HG02610 (cell line): ENCODE measurements at regions not wholly inside any gene's neighbourhood (a gene's known extent, or its start where the extent isn't known, plus 50 kb on each side); places are given as distances from the start of the nearest gene placed in this dataset.

Source experiments
- ATAC-seq: cut with Tn5 transposase; IDR thresholded peaks from one replicate; pipeline ENCODE4 v1.9.1; 2021; ENCODE audit warnings: mild to moderate bottlenecking, moderate library complexity; ENCODE audit not compliant: unreplicated experiment

DNA sequence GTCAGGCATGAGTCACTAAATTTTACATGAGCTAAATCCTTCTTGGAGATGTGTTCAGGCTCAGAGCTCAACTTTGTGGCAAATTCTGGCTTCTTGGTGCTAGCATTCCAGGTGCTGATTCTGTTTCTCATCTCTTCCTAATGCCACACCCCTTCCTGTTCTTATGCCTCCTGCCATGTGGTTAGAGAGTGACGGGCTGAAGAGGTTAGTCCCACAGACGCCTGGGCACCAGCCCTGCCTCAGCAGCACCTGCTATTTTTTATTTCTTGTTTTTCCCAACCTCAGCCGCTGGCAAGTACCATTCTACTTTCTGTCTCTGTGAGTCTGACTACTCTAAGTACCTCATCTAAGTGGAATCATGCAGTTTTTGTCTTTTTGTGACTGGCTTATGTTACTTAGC, 329.5 kb downstream of the KCNRG start:
- ATAC-seq: no peak

DNA sequence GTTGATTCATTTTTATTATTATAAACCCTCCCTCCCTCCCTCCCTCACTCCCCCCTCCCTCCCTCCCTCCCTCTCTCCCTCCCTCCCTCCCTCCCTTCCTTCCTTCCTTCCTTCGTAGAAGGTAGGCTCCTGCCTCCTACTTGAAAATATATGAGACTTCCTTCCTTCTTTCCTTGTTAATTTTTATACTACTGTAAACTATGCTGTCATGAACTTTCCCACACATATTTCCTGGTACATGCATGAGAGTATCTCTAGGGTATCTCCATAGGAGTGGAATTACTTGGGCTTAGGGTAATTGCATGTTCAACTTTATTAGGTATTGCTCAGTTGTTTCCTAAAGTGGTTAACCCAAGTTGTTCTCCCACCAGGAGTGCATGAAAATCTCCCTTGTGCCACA, 330.6 kb downstream of the KCNRG start:
- no peak for ATAC-seq

DNA sequence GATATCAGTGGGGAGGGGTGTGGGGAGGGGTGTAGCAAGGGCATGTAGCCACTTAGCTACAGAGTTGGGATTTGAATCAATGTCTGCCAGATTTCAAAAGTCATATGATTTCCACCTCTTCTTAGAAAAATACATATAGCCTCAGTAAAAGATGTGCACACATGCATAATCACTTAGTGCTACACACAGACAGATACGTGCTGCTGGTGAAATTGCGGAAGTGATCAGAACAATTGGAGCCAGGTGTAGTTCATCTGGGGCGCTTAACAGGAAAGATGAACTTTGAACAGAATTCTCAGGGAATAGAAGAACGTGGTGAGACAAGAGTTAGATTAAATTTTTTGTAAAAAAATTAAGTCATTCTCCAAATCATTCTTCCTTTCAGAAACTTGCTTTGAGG, 333.1 kb downstream of the KCNRG start:
- no peak for ATAC-seq

DNA sequence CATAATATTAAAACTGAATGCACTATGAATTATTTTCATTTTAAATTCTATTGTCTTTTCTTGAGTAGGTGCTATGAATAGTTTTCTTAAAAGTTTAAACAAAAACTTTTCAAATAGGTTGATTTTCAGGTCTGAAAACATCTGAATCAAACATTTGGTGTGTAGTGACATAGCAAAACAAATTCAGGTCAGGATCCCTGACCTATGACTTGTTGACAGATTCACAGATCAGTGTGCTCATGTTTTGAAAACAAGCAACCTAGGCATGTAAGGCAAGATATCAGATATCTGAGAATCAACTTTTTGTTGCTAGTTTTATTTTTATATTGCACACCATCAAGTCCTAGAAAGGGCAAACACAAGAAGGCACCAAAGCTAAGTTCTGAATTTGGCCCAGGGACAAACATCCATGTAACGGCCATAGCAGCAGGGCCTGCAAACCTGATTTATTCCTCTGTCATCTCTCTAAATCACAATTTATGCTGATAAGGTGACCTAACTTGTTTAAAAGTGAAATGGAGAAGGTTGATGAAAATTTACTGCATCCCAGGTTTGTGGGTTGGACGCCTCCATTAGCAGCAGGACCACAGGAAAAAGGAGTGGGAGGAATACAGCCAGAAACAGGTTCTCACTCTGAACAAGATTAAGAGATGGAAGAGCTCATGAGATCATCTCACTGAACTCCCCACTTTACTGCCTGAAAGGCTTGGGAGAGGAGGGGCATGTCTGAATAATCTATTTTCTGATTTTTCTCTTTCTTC, 337.7 kb downstream of the KCNRG start:
- no peak for ATAC-seq

DNA sequence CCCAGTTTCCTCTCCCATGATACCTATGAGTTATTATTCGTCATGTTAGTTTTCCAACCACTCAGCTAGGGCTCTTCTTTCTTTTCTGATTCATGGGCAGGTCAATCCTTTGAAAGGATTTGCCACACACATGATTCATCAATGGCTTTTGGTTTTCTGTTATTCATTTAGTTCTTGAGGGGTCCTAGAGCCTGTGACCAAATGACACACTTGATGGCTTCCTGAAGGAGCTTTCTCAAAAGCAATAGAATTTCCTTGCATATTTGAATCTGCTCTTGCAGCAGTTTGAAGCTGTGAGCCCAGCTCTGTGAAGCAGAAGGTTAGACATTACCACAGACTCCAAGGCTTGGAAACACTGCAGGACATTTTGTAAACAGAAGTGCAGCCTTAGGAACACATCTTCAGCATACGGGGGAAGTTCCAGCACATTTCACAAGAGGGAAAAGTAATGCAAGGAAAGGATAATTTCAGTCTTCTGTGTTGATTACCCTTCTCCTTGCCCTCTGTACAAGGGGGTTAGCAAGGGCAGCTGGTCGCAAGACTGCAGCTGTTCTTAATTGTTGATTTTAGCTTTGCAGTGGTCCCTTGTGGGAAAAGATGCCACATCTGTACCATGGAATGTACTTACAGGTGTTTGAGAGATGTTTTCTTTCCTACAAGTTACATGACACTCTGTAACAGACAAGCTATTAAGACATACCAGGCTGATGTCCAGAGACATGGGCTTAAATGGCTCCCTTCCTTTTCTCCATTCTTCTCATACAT, 338.6 kb downstream of the KCNRG start:
- no peak for ATAC-seq

DNA sequence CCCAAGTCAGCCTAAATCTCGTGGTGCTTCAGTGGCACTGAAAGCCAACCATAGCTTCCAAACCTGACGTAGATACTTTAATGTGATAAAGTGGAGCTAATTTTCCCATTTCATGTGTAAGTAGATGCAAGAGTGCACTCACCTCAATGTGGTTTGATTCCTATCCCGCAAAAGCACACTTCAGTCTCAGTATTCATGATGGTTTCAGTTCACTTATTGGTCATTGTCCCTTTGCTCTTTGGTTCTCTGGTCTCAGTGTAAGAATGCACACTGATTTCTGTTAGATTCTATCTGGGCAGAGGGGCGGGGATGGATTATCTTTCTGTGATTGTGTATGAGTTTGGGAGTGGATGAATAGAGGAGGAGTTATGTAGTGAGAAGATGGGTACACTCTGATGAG, 340.6 kb downstream of the KCNRG start:
- peak; percentile 74 for ATAC-seq

DNA sequence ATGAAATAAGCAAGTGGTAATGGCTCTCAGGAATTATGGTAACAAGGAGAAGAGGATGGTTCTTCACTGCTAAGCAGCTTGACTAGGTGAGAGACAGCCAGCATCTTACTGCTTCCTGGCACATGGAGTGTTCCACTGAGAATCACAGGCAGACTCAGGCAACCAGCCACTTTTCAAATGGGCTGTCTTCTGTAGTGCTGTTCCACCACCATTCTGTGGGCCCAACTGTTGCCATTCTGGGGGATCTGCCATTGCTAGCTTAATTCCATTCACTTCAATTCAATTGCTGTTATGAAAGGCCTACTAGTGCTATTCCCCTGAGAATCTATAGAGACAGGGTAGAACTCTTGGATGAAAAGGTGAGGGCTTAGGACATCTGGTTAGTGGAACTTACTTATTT, 341.9 kb downstream of the KCNRG start:
- ATAC-seq: no peak

DNA sequence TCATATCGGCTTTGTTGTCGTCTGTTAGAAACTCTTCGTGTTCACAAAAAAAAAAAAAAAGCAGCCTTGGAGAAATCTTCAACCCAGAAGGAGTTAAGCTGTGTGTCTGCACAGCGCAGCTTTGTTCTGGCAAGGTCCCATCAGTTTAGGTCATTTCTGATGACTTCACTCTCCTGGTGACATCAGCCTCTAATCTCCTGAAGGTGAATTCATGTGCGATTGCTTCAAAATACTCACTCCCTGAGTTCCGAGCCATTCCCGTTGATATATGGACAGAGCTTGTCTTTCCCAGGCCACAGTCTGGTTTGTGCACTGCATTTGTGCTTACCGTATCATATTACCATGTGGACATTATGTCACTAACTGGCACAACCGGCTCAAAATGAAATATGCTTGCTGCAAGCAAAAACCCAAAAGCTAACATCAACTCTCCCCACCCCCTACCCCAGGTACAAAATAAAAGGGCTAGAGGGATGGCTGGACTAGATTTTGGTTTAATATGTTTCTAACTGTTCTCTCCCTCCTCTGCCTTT, 342.4 kb downstream of the KCNRG start:
- no peak for ATAC-seq

DNA sequence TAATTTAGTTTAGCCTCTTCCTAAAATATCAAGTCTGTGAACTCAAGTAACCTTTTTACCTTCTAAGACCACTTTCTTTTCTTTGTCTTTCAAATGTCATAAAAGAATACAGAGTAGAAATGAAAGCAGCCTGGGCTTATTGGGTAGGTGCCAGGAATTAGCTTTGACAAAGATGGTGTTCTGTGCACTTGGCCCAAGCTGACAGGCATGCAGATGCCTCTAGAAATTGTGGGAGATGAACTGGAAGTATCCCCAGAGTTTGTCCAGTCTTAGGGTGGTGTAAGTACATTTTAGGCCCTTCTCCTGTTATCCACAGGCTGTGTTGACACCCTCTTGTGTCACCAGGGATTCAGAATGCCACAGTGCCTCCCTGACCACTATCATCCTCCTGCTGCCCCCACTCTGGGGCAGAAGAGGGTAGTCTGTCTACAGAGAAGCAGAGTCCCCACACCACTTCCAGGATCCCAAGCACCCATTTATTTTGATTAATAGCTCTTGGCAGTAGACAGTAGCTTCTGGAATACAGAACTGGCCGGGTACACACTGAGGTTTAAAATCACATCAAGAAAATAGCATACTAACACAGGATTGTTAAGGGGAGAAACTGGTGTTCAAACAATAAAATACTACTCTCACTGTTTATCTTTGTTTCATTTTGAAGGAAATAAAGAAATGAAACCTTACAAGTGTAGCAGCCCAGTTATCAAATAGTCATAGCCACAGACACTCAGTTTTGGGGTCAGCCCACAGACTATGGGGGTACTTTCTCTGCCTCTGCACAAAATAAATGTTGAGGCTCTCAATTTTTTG, 343.2 kb downstream of the KCNRG start:
- no peak for ATAC-seq

DNA sequence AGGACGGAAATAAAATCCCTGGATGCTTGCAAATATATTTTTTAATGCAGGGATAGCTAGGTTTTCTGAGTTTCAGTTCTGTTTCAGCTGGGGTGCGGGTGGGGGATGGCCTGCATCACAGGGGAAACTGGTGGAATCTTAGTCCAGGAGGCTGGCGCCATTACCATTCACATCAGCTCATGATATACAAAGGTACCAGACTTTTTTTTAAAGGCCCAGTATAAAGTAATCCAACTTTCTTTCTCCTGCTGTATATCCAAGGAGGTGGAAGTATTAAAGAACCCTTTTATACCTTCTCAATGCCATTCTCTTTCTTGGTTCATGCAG, 343.8 kb downstream of the KCNRG start:
- ATAC-seq: no peak

DNA sequence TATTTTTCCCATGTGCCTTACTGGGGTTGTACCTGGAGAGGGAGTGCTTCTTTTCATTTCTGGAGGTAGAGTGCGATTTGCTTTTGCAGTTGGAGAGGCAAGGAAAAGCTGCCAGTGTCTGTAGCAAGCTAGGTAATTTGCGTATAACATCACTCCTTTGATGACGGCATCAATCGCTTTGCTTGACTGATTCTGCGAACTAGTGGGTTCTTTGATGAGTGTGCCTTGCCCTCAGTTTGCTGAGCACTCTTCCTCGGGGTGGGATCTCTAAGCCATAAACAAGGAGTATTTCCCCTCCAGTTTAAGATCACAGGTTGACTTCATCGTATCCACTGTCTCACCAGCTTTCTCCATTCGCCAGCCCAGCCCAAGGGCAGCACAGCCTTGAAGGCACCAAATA, 344.5 kb downstream of the KCNRG start:
- ATAC-seq: no peak

DNA sequence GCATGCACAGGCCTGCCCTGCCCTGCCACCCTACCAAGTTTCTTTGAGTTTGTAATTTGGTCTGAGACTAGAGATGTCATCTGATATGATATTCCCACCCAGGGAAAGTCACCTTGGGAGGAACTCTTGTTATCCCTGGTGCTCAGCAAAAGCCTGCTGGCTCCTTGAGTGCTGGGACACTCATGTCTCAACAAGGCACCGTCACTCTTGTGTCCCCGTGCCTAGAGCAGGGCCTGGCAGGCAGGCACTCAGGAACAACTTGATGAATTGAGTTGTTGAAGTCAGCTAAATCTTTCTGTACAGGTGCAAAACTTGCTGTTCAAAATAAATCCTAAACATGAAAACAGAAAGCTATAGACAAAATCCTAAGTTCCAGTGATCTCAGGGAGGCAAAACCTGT, 345.4 kb downstream of the KCNRG start:
- ATAC-seq: no peak

DNA sequence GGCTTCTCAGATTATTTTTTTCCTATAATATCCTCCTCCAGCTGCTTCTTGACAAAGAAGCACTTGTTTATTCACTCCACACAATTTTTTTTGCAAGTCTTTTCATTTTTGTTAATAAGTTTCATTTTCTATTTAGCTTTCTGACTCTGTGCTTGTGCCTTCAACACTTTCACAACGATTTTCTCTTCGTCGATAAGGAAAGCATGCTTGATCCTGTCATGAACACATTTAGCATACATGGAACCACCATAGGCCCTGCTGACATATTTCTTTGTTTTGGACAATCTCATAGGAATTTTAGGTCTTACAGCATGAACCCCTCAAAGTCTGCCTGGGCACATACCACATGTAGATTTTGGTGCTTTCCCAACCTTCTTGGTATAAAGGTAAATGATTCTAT, 346.0 kb downstream of the KCNRG start:
- ATAC-seq: no peak

DNA sequence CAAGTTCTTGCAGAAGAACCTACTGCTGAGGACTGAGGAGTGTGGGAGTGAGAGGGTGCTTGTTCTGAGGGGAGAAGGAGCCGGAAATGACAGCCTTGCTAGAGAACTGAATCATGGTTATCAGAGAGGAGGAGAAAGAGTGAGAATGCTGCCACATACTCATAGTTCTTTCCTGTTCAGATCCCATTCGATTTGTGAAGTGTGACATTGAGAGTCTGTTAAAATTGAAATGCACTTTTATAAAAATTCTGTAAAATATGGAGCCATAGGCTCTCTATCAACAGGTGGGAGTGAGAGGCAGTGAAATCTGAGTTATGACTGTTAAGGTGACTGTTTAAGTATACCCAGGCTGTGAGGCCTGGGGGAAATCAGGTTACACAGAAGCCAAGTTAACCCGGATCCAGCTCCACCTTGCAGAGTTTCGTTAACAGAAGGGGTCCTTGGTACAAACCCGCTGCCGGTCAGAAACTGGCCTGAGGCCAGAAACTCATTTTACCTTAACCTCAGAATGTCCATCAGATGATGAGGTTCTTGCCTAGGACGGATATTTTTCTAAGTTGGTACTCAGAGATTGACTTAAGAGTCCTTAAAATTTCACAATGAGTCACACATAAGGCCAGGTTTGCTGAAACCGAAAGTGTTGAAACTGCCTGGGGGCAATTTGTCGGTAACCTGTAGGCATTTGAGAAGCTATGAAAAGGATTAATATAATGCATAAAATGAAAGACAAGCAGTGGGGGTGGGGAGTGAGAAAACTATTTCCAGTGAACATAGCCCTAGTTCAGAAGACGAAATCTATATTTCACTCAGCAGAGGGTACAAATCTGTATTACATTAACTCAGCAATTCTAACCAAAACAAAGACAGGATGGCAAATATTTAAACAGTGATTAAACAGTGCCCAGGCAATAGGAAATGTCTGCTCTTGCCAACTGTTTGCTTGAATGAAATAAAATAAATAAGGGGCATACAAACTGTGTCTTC, 350.5 kb downstream of the KCNRG start:
- ATAC-seq: peak; percentile 39

DNA sequence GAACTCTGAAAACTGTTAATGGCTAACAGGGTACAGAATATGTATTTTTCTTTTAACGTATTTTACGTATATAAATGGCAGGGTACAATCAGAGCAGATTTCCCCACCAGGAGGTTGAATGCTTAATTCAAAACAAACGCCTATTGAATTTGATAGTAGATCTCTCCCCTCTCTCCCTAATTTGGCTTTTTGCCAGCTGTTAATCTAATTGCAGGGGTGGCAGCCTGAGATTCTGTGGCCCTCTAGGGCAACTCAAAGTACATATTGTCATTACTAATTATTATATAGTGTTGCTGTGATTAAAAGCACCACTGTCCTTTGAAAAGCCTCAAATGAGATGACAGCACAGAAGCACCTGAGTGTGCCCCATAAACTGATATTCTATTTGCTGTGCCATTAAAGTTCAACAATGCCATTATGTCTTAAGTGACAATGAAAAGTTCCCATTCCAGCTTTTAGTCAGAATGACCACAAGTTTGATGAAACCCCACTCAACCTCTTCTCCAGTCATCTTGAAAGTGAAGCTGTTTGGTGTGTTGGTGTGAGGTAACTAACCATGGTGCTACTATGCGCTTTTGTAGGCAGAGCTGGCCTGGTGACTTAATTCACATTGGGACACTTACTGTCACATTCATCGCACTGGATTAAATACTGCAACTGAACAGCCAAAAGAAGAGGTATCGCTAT, 351.4 kb downstream of the KCNRG start:
- peak; percentile 64 for ATAC-seq

DNA sequence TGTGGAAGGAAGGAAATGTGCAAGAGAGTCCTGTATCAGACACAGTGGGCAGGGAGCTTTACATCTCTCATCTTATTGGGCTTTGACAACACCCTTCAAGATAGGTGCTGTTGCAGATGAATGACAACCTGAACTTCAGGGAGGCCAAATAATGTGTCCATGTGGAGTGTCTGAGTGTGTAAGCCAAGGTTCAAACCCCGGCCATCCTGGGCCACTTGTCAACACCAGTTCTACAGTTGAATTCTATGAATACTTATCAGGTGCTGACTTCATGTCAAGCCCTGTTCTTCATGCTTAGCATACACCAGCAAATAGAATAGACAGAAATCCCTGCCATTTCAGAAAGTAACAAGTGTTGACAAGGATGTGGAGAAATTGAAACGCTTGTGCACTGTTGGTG, 354.4 kb downstream of the KCNRG start:
- no peak for ATAC-seq

DNA sequence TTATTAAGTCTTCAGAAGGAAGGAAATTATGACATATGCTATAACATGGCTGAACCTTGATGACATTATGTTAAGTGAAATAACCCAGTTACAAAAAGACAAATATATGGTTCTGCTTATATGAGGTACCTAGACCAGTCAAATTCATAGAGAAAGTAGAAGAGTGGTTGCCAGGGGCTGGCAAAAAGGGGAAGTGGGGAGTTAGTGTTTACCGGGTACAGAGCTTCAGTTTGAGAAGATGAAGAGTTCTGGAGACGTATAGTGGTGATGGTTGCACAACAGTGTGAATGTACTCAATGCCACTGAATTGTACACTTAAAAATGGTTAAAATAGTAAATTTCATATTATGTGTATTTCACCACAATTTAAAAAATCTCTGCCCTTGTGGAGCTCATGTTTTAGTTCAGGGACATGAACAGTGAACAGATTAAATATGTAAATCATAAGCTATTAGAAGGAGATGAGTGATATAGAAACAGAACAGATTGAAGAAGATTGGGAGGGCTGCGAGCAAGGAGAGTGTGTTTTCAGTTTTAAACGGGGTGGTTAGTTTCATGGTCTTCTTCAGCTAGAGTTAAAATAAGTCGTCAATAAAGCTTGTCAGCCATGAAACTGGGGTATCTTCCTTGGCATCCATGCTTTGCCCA, 355.2 kb downstream of the KCNRG start:
- ATAC-seq: peak; percentile 80

DNA sequence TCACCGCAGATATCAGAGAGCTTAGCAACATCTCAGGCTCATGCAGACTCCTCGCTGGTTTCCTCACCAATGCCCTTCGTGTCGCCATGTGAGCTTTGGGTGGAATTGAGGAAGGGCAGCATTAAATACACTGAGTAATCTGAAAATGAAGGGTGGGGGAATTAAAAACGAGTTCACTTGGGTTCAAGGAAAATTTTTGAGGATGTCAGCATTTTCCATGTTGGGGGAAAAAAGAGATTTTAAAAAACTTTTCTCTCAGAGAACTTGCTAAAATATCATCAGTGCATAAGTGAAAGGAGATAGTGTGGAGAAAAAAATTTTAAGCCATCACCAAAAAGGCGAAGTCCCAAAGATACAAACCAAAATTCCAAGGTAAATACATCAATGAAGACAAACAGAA, 359.3 kb downstream of the KCNRG start:
- ATAC-seq: no peak

DNA sequence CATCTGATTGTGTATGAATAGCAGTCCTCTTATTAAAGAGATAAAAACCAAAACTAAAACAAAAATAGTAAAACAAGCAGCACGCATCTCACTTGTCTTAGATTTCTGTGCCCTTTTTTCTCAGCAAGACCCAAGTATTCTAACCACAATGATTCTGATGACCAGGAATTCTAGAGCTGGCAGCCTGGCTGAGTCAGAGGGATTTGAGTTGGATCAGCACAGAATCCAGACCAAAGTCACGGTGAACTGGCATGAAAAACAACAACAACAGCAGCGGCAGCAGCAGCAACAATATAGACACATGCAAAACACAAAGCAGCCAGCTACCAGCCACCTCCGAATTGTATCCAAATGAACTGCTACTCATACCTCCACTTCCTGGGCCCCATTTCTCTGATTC, 360.5 kb downstream of the KCNRG start:
- no peak for ATAC-seq
